Breast epithelium (tissue), 3 donors: ENCODE measurements at regions not wholly inside any gene's neighbourhood (a gene's known extent, or its start where the extent isn't known, plus 50 kb on each side); places are given as distances from the start of the nearest gene placed in this dataset.

Source experiments
- CTCF ChIP-seq, 3 donors: fragments of 450-650 bp; IDR thresholded peaks; one replicate each; pipeline ENCODE4 v1.5.1; 2016 to 2017; ENCODE audit warnings: antibody characterized with exemption in 3 of 3, mild to moderate bottlenecking in 3 of 3, moderate library complexity in 3 of 3
- POLR2A ChIP-seq: fragments of 450-650 bp; IDR thresholded peaks from one replicate; pipeline ENCODE4 v1.6.1; 2016; ENCODE audit warnings: antibody characterized with exemption, mild to moderate bottlenecking, moderate library complexity

GRCh38 chr1:217373761-217374701 lies 256.9 kb downstream of the GPATCH2 start:
- TF ChIP-seq CTCF (IDR thresholded peaks at IDR 0.05): no peak
- TF ChIP-seq POLR2A: no peak
